Activated naive CD4-positive, alpha-beta T cell treated with anti-CD3 and anti-CD28 coated beads, Interleukin-2, amount 50 U/mL, for 72 hours (primary cell): ENCODE measurements at regions not wholly inside any gene's neighbourhood (a gene's known extent, or its start where the extent isn't known, plus 50 kb on each side); places are given as distances from the start of the nearest gene placed in this dataset.
"Not testable (repeated sequence)": the region's sequence is repeated elsewhere in the genome, so short reads cannot be mapped to it uniquely, and the experiment has no call there.

ENCODE experiments used
- ATAC-seq, 2 donors: fragments of 150-1000 bp; cut with Tn5 transposase; 2 replicates each; pipeline ENCODE4 v1.10.0; 2021; ENCODE audit warnings: mild to moderate bottlenecking in 2 of 2, moderate library complexity in 2 of 2
- DNase-seq, 2 donors: peaks; one replicate each; pipeline ENCODE4 v3.0.0; 2021 to 2022; ENCODE audit warnings: low spot score in 2 of 2
- H3K27ac Mint-ChIP-seq, 2 donors: one replicate each; pipeline ENCODE4 v1.8.0; 2022; ENCODE audit warnings: mild to moderate bottlenecking in 2 of 2, mixed read lengths in 2 of 2
- H3K36me3 Mint-ChIP-seq, 2 donors: one replicate each; pipeline ENCODE4 v1.8.0; 2022; ENCODE audit warnings: mixed read lengths in 2 of 2
- H3K9me3 Mint-ChIP-seq, 2 donors: one replicate each; pipeline ENCODE4 v1.8.0; 2022; ENCODE audit warnings: mixed read lengths in 2 of 2

DNA sequence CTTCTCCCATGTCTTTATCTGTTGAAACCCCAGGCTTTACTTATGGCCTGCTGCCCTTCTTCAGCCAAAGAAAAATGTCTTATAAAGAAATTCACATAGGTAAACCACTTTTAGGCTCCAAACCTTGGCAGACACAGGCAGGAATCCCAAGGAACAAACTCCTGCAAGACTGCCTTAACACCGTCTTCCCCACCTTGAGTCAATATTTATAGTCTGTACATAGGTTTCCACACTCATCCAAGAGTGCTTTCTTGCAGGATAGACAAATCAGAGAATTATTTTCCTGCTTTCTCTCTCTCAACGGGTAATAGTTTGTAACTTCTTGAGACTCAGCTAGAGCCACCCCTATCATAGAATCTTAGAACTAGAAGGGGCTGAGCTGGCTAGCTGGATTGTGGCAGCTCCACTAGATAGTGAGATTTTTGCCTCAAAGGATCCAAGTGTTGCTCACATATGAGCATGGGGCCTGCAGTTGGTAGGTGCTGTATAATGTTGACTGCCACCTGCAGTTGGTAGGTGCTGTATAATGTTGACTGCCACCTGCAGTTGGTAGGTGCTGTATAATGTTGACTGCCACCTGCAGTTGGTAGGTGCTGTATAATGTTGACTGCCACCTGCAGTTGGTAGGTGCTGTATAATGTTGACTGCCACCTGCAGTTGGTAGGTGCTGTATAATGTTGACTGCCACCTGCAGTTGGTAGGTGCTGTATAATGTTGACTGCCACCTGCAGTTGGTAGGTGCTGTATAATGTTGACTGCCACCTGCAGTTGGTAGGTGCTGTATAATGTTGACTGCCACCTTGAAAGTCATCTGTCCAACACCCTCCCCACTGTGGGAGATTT is 142.5 kb downstream of the MINAR1 start:
- DNase-seq, H3K27ac Mint-ChIP-seq, H3K9me3 Mint-ChIP-seq, ATAC-seq, H3K36me3 Mint-ChIP-seq: not testable (repeated sequence)

DNA sequence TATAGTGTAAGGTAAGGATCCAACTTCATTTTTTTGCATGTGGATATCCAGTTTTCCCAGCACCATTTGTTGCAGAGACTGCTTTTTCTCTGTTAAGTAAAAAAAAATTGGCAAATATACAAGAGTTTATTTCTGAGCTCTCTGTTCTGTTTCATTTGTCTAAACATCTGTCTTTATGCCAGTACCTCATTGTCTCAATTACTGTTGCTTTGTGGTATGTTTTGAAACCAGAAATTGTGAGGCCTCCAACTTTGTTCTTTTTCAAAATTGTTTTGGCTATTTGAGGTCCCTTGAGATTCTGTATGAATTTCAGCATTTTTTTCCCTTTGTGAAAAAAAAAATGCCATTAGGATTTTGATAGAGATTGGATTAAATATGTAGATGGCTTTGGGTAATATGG is 150.5 kb downstream of the MINAR1 start:
- Mint-ChIP-seq H3K9me3 (no peaks in the 10 kb centered on the region), H3K27ac (no peak overlapping the region), H3K36me3 (no peaks in the 10 kb centered on the region)
- DNase-seq (no peak), ATAC-seq (no peak)

DNA sequence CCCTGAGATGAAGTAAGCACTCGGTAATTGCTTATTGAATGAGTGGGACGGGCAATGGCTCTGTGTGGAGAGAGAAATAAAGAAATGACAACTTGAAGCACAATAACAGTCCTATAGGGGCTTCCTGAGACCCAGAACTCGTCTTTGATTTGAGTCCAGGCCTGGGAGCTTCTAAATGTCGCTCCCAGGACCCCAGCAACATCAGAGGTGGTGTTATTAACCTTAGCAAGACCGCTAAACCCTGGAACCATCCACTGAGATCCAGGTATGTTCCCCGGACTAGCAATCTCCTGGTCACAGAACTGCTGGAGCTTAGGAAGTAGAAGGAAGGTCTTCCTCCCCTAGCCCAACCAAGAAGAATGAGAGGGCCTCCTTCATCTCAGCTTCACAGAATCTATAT is 160.0 kb downstream of the MINAR1 start:
- Mint-ChIP-seq H3K27ac (no peak overlapping the region), H3K36me3 (no peaks in the 10 kb centered on the region), H3K9me3 (no peaks in the 10 kb centered on the region)
- DNase-seq: no peak
- no peak for ATAC-seq

DNA sequence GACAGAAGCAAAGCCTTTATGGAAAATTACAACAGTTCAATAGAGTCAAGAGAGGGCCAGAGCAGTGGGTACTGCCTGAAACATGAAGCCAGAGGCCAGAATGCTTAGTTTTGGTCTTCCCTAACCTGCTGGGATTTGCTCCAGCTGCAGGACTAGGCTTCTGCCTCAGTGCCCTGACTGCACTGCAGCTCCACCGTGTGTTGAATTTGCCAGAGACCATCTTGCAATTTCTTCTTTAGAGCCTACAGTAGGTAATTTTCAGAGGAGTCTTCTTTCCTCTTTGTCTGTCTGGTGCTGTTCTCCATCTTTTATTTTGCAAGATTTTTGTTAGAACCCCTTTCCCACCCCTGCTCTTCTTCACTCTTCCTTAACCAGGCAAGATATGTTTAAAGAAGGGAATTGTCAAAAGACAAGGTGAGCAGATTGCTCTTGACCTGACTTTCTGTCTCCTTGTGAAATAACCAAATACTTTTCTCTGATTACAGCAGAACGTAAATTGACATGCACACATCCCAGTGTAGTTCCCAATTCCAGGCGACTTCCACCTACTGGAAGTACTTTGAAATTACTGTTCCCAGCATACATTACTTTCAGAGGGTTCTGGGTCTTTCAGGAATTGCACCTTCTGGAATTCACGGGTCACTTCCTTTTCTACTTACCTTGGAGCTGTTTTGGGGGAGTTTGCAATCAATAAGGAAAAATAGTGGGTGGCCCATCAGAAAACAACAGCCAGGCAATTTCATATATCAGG is 161.2 kb downstream of the MINAR1 start:
- Mint-ChIP-seq H3K27ac (no peak overlapping the region), H3K36me3 (no peaks in the 10 kb centered on the region), H3K9me3 (no peaks in the 10 kb centered on the region)
- ATAC-seq (no peak), DNase-seq (no peak)

DNA sequence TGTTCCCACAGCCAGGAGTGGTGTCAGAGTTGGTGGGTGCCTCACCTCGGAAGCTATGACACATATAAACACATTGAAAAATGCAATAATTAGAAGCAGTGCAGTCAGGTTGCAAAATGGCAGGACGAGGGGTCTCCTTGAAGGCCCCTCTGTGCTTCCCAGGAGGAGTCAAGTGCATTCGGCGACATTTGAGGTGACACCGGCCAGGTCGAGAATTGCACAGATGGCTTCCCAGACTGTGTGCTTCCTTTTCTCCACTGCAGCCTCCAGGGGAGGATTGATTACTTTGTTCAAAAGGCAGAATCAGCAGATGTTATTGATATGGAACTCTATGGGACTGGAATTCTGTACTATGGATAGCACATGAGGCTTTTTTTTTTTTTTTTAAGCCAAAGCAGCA is 163.2 kb downstream of the MINAR1 start:
- ATAC-seq (no peak), DNase-seq (no peak)
- H3K36me3 Mint-ChIP-seq: no peaks in the 10 kb centered on the region
- no peak overlapping the region for H3K27ac Mint-ChIP-seq
- H3K9me3 Mint-ChIP-seq: no peaks in the 10 kb centered on the region

DNA sequence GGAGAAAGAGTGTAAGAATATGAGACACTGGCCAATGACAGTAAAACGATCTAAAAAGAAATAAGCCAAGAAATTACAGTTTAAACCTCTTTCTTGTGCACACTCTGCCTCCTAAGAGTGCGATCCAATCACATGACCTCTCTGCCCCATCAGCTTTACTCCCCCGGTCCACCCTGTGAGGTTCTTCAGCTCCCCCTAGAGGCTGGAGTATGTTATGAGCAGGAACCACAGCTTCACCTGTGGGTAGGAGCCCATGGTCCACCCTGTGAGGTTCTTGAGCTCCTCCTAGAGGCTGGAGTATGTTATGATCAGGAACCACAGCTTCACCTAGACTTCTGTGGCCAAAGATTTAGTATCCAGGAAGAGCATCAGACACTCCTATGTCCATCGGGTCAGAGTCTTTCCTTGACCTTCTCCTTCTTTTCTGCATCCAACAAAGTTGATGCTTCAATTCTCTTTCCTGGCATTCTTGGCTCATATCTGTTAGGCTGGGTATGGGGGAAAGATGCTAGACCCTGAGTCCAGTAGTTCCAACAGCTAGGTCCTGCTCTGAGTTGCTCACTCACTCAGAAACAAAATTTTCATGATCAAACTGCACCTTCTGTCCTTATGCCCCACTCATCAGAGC is 164.0 kb downstream of the MINAR1 start:
- DNase-seq (peak; percentile 64 to 72), ATAC-seq (peak; percentile 98 to 100)
- Mint-ChIP-seq H3K27ac (no peak overlapping the region), H3K36me3 (no peaks in the 10 kb centered on the region), H3K9me3 (no peaks in the 10 kb centered on the region)

DNA sequence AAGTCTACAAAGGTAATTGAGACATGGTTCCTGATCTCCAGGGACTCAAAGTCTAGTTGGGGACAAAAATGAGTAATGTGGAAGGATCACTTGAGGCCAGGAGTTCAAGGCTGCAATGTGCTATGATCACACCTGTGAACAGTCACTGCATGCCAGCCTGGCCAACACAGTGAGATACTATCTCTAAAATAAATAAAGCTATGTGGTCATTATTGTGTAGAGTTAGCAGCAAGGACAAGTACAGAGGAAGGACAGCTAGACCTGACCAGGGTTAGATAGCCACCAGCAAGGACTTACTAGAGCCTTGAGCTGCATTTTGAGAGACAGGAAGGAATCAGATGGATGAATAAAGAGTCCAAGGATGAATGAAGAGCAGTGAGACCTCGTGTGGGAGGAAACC is 166.5 kb downstream of the MINAR1 start:
- ATAC-seq (no peak), DNase-seq (no peak)
- H3K27ac Mint-ChIP-seq: no peak overlapping the region
- no peaks in the 10 kb centered on the region for H3K9me3 Mint-ChIP-seq
- H3K36me3 Mint-ChIP-seq: no peaks in the 10 kb centered on the region

DNA sequence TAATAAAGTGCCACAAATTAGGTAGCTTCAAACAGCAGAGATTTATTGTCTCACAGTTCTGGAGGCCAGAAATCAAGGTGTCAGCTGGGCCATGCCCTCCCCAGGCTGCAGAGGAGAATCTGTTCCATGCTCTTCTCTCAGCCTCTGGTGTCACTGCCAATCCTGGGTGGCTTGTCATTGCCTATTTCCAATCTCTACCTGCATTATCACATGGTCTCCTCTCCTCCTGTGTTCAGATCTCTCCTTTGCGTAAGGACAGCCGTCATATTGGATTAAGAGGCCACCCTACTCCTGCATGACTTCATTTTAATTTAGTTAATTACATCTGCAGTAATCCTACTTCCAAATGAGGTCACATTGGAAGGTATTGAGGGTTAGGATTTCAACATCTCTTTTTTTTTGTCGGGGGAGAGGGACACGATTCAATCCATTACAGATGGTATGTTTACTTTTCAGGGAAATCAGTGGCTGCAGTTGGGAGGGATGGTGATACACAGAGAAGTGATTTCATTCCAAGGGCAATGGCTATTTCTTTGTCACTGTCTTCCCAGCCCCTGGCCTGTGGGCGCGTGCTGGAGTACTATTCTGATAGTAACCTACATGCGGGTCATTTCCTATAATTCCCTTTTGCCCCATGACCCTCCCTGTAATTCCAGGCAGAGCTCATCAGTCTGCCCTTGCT is 169.4 kb downstream of the MINAR1 start:
- H3K9me3 Mint-ChIP-seq: no peaks in the 10 kb centered on the region
- DNase-seq (no peak), ATAC-seq (no peak)
- H3K36me3 Mint-ChIP-seq: no peaks in the 10 kb centered on the region
- H3K27ac Mint-ChIP-seq: no peak overlapping the region

DNA sequence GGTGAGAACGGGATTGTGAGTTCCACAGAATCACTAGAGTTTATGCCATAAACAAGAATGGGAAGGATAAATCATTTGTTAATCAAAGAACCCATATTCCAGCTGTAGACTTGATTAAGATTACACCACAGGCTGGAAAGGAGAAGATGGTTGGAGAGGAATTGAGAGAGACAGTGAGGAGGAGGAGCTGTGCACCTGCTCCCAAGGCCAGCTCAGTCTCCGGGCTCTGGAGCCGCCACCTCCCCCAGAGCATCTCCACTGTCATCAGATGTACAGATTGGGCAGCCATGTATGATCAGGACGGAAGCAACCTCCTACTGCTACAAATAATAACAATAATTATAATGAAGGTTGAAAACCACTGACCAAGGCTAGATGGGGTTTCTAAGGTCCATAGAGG is 170.0 kb downstream of the MINAR1 start:
- H3K27ac Mint-ChIP-seq: no peak overlapping the region
- no peaks in the 10 kb centered on the region for H3K36me3 Mint-ChIP-seq
- DNase-seq: no peak
- ATAC-seq: no peak
- H3K9me3 Mint-ChIP-seq: no peaks in the 10 kb centered on the region

DNA sequence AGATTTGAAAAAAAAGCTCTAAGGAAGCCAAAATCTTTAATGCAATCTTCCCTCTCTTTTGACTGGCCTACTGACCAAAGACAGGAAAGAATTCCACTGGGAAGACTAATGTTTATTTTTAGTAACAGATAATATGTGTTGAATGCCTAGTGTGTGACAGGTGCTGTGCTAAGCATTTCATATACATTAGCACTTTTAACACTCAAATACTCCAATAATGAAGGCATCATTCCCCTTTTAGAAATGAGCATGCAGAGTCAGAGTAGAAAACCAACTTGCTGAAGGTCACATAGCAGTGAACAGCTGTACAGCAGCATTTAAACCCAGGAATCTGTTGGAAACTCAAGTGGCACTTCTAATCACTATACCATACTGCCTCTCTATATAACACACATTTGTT is 170.6 kb downstream of the MINAR1 start:
- ATAC-seq (no peak), DNase-seq (no peak)
- Mint-ChIP-seq H3K36me3 (no peaks in the 10 kb centered on the region), H3K27ac (no peak overlapping the region), H3K9me3 (no peaks in the 10 kb centered on the region)

DNA sequence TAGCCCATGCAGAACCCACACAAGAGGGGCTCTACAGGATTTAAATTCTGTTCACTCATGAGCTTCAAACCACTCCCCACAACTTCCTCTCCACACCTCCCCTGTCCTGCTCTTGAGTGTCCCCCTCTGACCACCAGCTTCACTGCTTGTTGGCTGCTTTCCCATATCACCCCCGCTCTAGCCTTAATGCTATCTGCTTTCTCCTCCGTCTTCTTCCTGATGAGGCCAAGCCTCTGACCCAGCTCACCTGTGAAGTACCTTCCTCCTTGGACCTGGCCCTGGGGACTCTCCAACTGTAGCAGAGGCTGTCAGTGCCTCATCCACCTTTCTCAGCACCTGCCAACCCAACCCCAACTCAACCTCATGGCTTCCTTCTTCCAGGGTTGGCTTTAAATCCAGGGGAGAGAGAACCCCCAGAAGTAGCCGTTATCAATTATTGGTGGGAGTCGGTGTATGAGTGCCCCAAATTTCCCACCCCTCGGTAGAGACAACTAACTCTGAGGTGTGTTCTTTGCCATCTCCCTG is 174.8 kb downstream of the MINAR1 start:
- no peak overlapping the region for H3K27ac Mint-ChIP-seq
- H3K36me3 Mint-ChIP-seq: no peaks in the 10 kb centered on the region
- H3K9me3 Mint-ChIP-seq: no peaks in the 10 kb centered on the region
- DNase-seq (no peak), ATAC-seq (no peak)

DNA sequence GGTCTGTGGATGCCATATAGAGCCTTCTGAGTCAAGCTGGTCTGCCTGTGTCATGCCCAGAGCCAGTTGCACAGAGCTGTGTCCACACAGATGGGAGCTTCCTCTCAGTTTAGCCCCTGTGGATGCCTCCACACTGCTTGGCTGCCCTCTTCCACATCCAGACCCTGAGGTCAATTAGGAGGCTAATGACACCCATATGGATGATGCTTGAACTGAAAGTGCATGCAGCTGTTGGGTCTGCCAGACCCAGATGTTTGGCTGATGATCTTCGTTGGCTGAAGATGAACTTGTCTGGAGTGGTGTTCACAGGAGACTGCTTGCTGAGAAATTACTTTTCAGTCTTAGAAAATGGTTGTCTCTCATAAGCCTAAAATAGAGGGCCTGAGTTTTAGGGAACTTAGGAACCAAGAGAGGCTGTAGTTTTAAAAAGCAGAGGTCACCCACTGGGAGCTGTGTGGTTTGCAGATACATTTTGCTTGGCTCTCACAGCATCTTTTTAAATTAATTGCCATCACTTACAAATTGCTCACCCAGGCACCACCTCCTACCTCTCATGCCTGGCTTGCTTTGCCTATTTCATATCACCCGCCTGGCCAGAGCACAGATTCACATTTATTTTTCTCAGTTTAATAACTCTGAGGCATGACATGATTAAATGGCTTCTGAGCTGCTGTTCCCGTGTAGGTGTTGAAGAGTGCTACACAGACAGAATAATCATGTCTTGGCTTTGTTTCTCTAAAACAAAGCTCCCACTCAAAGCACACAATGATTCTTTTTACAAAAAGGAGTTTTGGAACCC is 176.1 kb downstream of the MINAR1 start:
- Mint-ChIP-seq H3K27ac (no peak overlapping the region), H3K36me3 (no peaks in the 10 kb centered on the region), H3K9me3 (no peaks in the 10 kb centered on the region)
- ATAC-seq: no peak
- DNase-seq: no peak

DNA sequence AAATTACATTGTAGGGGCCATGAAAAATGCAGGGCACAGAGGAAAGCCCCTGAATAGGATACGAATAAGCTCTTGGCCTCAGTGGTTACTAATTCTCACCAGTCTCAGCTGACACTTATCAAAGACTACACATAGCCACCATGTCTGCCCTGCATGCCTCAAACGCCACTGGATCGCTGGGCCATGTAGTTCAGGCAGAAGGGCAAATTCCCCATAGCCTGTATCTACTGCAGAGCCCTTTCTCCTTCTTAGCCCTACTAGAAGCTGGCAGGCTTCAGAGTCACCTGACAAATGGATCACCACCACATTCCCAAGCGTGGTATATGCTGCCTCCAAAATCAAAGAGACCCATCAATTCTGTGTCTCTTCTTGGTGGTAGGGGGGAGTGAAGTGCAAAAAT is 177.4 kb downstream of the MINAR1 start:
- no peaks in the 10 kb centered on the region for H3K36me3 Mint-ChIP-seq
- no peak for DNase-seq
- no peaks in the 10 kb centered on the region for H3K9me3 Mint-ChIP-seq
- no peak for ATAC-seq
- no peak overlapping the region for H3K27ac Mint-ChIP-seq

DNA sequence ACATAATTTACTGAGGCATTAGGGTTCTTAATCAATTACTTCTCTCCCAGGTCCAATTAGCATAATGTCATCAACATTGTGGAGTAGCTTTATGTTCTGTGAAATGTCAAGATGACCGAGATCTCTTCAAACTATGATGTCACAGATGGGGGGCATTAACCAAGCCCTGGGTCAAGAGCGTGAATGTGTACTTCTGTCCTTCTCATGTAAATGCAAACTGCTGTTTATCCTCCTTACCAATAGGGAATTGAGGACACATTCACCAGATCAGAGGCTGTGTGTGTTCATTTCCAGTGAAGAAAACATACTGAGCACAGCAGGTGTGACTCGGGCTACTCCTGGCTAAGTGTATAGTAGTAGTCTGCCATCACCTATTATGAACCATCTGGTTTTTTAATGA is 177.9 kb downstream of the MINAR1 start:
- DNase-seq: no peak
- Mint-ChIP-seq H3K9me3 (no peaks in the 10 kb centered on the region), H3K27ac (no peak overlapping the region), H3K36me3 (no peaks in the 10 kb centered on the region)
- no peak for ATAC-seq

DNA sequence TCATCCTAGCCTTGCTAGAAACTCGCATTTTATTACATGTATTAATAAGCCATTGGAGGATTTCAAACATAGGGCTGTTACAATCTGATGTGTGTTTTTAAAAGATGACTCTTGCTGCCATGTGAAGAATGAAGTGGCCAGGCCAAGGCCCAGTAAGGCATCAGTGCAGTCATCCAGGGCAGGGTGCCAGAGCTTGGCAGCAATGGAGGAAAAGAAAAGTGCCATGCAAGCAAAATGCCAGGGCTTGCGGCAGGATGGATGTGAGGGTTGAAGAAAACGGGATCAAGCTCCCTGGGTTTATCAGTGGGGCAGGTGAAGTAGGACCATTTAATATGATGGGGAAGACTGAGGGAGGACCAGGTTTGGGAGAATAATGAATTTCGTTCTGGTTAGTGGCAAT is 183.6 kb downstream of the MINAR1 start:
- Mint-ChIP-seq H3K27ac (no peak overlapping the region), H3K9me3 (no peaks in the 10 kb centered on the region), H3K36me3 (no peaks in the 10 kb centered on the region)
- no peak for DNase-seq
- ATAC-seq: no peak

DNA sequence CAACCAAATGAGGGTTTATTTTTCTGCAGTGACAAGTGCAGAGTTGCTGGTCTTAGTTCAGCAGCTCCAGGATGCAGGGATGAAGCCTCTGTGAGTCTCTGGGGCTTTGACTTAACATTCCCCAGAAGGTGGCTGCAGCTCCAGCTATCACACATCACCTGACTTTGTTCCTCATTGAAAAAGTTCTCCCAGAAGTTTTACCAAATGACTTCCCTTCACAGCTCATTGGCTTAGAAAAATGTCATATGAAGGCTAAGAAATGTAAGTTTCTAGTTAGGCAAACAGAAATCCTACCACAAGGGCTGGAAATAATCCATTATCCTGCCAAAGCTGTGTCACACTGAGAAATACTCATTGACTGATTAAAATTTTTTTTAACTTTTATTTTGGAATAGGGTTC is 184.9 kb downstream of the MINAR1 start:
- H3K9me3 Mint-ChIP-seq: no peaks in the 10 kb centered on the region
- DNase-seq (no peak), ATAC-seq (no peak)
- H3K36me3 Mint-ChIP-seq: no peaks in the 10 kb centered on the region
- H3K27ac Mint-ChIP-seq: no peak overlapping the region
